ENCODE measurements at regions not wholly inside any gene's neighbourhood (a gene's known extent, or its start where the extent isn't known, plus 50 kb on each side); places are given as distances from the start of the nearest gene placed in this dataset.

DNA sequence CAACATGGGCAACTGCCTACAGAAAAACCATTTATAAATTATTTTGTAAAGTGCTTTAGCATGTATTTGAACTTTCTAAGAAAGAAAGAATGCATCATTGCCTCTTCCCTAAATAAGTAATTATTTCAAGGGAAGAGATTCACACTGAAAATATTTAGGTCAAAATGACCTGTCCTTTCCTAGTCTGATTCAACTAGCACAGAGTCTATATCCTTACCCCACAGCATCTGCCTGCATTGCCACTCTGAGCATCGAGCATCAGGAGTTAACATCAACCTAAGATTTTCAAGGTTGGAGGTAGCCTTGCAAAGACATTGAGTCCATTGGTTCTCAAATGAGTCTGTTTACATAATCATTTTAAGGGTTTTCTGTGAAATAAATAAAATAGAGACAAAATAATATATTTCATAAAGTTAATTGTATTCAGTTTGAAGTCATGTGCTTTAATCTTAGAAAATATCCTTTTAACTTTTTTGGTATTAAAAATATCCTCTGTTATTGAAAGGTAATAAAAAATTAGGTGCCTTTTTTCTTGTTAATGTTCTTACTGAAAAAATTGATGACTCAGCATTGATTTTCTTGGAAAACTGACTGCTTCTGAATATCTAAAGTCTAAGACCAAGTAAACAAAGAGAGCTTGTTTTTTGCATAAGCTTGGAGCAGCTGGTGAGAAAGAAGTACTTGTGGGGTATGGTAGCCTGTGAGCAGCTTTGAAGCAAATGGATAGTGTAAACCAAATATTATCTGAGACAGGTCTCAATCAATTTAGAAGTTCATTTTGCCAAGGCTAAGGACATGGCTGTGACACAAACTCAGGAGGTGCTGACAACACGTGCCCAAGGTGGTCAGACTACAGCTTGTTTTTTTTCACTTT is 269.0 kb upstream of the CLEC14A start:
- no peak for FAIRE-seq
- Histone ChIP-seq H3K4me2 (ENCODE audit: low read depth, low read length) (no peak overlapping the region), H3K4me1 (ENCODE audit: insufficient read depth, low read length) (no peaks in the 10 kb centered on the region), H3K27me3 (ENCODE audit: control insufficient read depth in 1 of 2, insufficient read depth in 2 of 2, low read length in 2 of 2) (no peaks in the 10 kb centered on the region), H3K4me3 (replicated peaks in 1 of 3; ENCODE audit: insufficient read depth in 1 of 3, low read depth in 2 of 3, low read length in 3 of 3) (no peak overlapping the region), H3K27ac (ENCODE audit: extremely low read length, insufficient read depth, low read length) (no peak overlapping the region), H3K79me2 (ENCODE audit: insufficient read depth, low read length) (no peaks in the 10 kb centered on the region), H3K9ac (ENCODE audit: insufficient read depth, low read depth, low read length) (no peak overlapping the region), H2AFZ (ENCODE audit: low read length) (no peak overlapping the region), H3K9me3 (ENCODE audit: low read length) (peaks cover 5% of the 10 kb centered on the region; the same call in 1 of the 2 replicates), H3K36me3 (replicated peaks in 1 of 2; ENCODE audit: control insufficient read depth in 1 of 2, insufficient read depth in 2 of 2, low read length in 2 of 2) (no peaks in the 10 kb centered on the region), H4K20me1 (ENCODE audit: insufficient read depth, low read length) (no peaks in the 10 kb centered on the region)
- CTCF ChIA-PET (ENCODE audit: low intra/inter-chr PET ratio, low total read pairs) = no interaction called here
- 4% methylated on average over 2 of the region's 2 CpGs for WGBS (ENCODE audit: low lambda C conversion rate)
- POLR2A ChIA-PET = no interaction called here
- intact Hi-C loops (cut with micrococcal nuclease; ENCODE audit: unreplicated experiment) = no loop called here
- DNase-seq (ENCODE audit: low spot score) = no peak
- ATAC-seq = no peak
- TF ChIP-seq HNRNPUL1 (IDR thresholded peaks at IDR 0.05; ENCODE audit: low read depth, low read length) (no peak), NFE2L2 (IDR thresholded peaks at IDR 0.05; ENCODE audit: low read length) (peak; percentile 42; the same call in 1 of the 2 replicates), ZNF430 (CRISPR knock-in tag; IDR thresholded peaks at IDR 0.05) (no peak), DMAP1 (CRISPR knock-in tag; IDR thresholded peaks at IDR 0.05) (no peak), MAFK (conservative IDR thresholded peaks at IDR 0.05 in 1 of 2, IDR thresholded peaks at IDR 0.05 in 1 of 2; ENCODE audit: low read length in 2 of 2) (peak; percentile 100), ZNF563 (CRISPR knock-in tag; IDR thresholded peaks at IDR 0.05) (no peak), RFXAP (CRISPR knock-in tag; IDR thresholded peaks at IDR 0.05; ENCODE audit: borderline replicate concordance) (no peak), EZH2 (conservative IDR thresholded peaks at IDR 0.05; ENCODE audit: low read depth, low read length) (no peak), MAFF (IDR thresholded peaks at IDR 0.05; ENCODE audit: low read depth, low read length) (peak; percentile 100)
- TF ChIP-seq, protein P1, sequence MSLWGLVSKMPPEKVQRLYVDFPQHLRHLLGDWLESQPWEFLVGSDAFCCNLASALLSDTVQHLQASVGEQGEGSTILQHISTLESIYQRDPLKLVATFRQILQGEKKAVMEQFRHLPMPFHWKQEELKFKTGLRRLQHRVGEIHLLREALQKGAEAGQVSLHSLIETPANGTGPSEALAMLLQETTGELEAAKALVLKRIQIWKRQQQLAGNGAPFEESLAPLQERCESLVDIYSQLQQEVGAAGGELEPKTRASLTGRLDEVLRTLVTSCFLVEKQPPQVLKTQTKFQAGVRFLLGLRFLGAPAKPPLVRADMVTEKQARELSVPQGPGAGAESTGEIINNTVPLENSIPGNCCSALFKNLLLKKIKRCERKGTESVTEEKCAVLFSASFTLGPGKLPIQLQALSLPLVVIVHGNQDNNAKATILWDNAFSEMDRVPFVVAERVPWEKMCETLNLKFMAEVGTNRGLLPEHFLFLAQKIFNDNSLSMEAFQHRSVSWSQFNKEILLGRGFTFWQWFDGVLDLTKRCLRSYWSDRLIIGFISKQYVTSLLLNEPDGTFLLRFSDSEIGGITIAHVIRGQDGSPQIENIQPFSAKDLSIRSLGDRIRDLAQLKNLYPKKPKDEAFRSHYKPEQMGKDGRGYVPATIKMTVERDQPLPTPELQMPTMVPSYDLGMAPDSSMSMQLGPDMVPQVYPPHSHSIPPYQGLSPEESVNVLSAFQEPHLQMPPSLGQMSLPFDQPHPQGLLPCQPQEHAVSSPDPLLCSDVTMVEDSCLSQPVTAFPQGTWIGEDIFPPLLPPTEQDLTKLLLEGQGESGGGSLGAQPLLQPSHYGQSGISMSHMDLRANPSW (CRISPR knock-in tag; IDR thresholded peaks at IDR 0.05; ENCODE audit: borderline replicate concordance) = no peak
- in situ Hi-C loops (cut with HindIII; ENCODE audit: extremely low pct_ligation_motif_present, low pct_unique_long_range_greater_than_20kb) = no loop called here
- no TSS peak for BruUV-seq (replicated peaks)

All from HepG2 (cell line).